ENCODE measurements at regions not wholly inside any gene's neighbourhood (a gene's known extent, or its start where the extent isn't known, plus 50 kb on each side); places are given as distances from the start of the nearest gene placed in this dataset.

GRCh38 chr21:15278279-15278678 lies 213.5 kb upstream of the NRIP1 start:
- DNase-seq (no peak), ATAC-seq (ENCODE audit: low read depth) (no peak)
- ChIA-PET CTCF (no interaction called here), POLR2A (no interaction called here)
- H3K36me3 Mint-ChIP-seq (ENCODE audit: low read depth): no peaks in the 10 kb centered on the region
- no peaks in the 10 kb centered on the region for H3K4me1 Mint-ChIP-seq
- H3K4me3 Mint-ChIP-seq: no peak overlapping the region
- intact Hi-C loops (cut with micrococcal nuclease): no loop called here
- H3K27me3 Mint-ChIP-seq: no peaks in the 10 kb centered on the region
- H3K27ac Mint-ChIP-seq: no peak overlapping the region
- H3K9me3 Mint-ChIP-seq: peaks cover 2% of the 10 kb centered on the region
- no peak for TF ChIP-seq CTCF (IDR thresholded peaks at IDR 0.05)

- no peak overlapping the region for H3K27ac Mint-ChIP-seq
- DNase-seq: no peak
- intact Hi-C loops (cut with micrococcal nuclease): no loop called here
- POLR2A ChIA-PET: no interaction called here
- no peaks in the 10 kb centered on the region for H3K36me3 Mint-ChIP-seq (ENCODE audit: low read depth)
- CTCF ChIA-PET: no interaction called here
- no peaks in the 10 kb centered on the region for H3K27me3 Mint-ChIP-seq
- no peak overlapping the region for H3K4me3 Mint-ChIP-seq
- TF ChIP-seq CTCF (IDR thresholded peaks at IDR 0.05): no peak
- H3K9me3 Mint-ChIP-seq: peaks cover 2% of the 10 kb centered on the region
- ATAC-seq (ENCODE audit: low read depth): no peak
- no peaks in the 10 kb centered on the region for H3K4me1 Mint-ChIP-seq
These were observed 214.1 kb upstream of the NRIP1 start for GRCh38 chr21:15278851-15279250.

GRCh38 chr21:15279482-15279881 lies 214.7 kb upstream of the NRIP1 start:
- TF ChIP-seq CTCF (IDR thresholded peaks at IDR 0.05): no peak
- ATAC-seq (ENCODE audit: low read depth) (no peak), DNase-seq (no peak)
- CTCF ChIA-PET: no interaction called here
- Mint-ChIP-seq H3K27ac (no peak overlapping the region), H3K36me3 (ENCODE audit: low read depth) (no peaks in the 10 kb centered on the region), H3K4me1 (no peaks in the 10 kb centered on the region), H3K4me3 (no peak overlapping the region), H3K9me3 (peaks cover 2% of the 10 kb centered on the region), H3K27me3 (no peaks in the 10 kb centered on the region)
- POLR2A ChIA-PET: no interaction called here
- intact Hi-C loops (cut with micrococcal nuclease): no loop called here

- no peaks in the 10 kb centered on the region for H3K36me3 Mint-ChIP-seq (ENCODE audit: low read depth)
- intact Hi-C loops (cut with micrococcal nuclease): no loop called here
- CTCF ChIA-PET: no interaction called here
These were observed 216.9 kb upstream of the NRIP1 start for GRCh38 chr21:15281714-15282113.

GRCh38 chr21:15282665-15283064 lies 217.9 kb upstream of the NRIP1 start:
- no peak for TF ChIP-seq CTCF (IDR thresholded peaks at IDR 0.05)
- ChIA-PET POLR2A (no interaction called here), CTCF (no interaction called here)
- intact Hi-C loops (cut with micrococcal nuclease): no loop called here
- Mint-ChIP-seq H3K9me3 (peaks cover 2% of the 10 kb centered on the region), H3K27ac (no peak overlapping the region), H3K36me3 (ENCODE audit: low read depth) (no peaks in the 10 kb centered on the region), H3K4me3 (no peak overlapping the region), H3K27me3 (no peaks in the 10 kb centered on the region), H3K4me1 (no peaks in the 10 kb centered on the region)
- no peak for ATAC-seq (ENCODE audit: low read depth)
- DNase-seq: no peak

More at GRCh38 chr21:15281714-15282113, 216.9 kb upstream of the NRIP1 start:
- ATAC-seq (ENCODE audit: low read depth) (no peak), DNase-seq (no peak)
- Mint-ChIP-seq H3K4me1 (no peaks in the 10 kb centered on the region), H3K27me3 (no peaks in the 10 kb centered on the region), H3K4me3 (no peak overlapping the region), H3K9me3 (peaks cover 2% of the 10 kb centered on the region), H3K27ac (no peak overlapping the region)
- POLR2A ChIA-PET: no interaction called here
- no peak for TF ChIP-seq CTCF (IDR thresholded peaks at IDR 0.05)

Measured in activated B cell treated with CpG ODN at 0.5 μM for 24 hours (primary cell).